Caco-2 (cell line): ENCODE measurements at regions not wholly inside any gene's neighbourhood (a gene's known extent, or its start where the extent isn't known, plus 50 kb on each side); places are given as distances from the start of the nearest gene placed in this dataset.
"Not testable (repeated sequence)": the region's sequence is repeated elsewhere in the genome, so short reads cannot be mapped to it uniquely, and the experiment has no call there.

Source experiments
- BruUV-seq: library from RNA; stranded (reverse); fragments of 400-500 nt; replicated peaks from 2 replicates; lab custom pipeline; 2021; lab: Mats Ljungman, UMichigan
- CTCF ChIA-PET: fragments of 300-600 bp; sonication (Branson Sonifier 250); formaldehyde crosslinking; loops from one replicate; lab custom pipeline; 2022; ENCODE audit warnings: antibody characterized with exemption; lab: Charles Lee
- POLR2A ChIA-PET: fragments of 300-600 bp; sonication (Branson Sonifier 250); formaldehyde crosslinking; loops from one replicate; lab custom pipeline; 2022; ENCODE audit warnings: antibody characterized with exemption; lab: Charles Lee
- DNase-seq, 2 experiments: peaks; one replicate each; pipeline versions ENCODE4 v3.0.0 to v3.0.0-alpha.2; 2020 to 2022
- H3K27me3 ChIP-seq: replicated peaks from 2 replicates; pipeline ENCODE4 v1.6.0; 2011; ENCODE audit warnings: low read length; ENCODE audit not compliant: control insufficient read depth, insufficient read depth
- H3K36me3 ChIP-seq: 2 replicates; pipeline ENCODE4 v1.5.1; 2011; ENCODE audit warnings: low read length; ENCODE audit not compliant: control insufficient read depth, insufficient read depth
- H3K4me1 ChIP-seq: fragments of 250-450 bp; sonication (Bioruptor Pico); 2 replicates; pipeline ENCODE4 v1.5.1; 2020; ENCODE audit warnings: mild to moderate bottlenecking
- H3K4me3 ChIP-seq: 2 replicates; pipeline ENCODE4 v1.5.1; 2011; ENCODE audit warnings: low read depth, mild to moderate bottlenecking, control low read depth, low read length
- H3K9me3 ChIP-seq: fragments of 250-450 bp; sonication (Bioruptor Pico); 2 replicates; pipeline ENCODE4 v1.5.1; 2020; ENCODE audit warnings: mild to moderate bottlenecking, moderate library complexity
- H3K27ac Mint-ChIP-seq: one replicate; pipeline ENCODE4 v1.8.0; 2022; ENCODE audit warnings: mixed read lengths; ENCODE audit not compliant: unreplicated experiment
- H3K27me3 Mint-ChIP-seq: one replicate; pipeline ENCODE4 v1.8.0; 2022; ENCODE audit warnings: mixed read lengths; ENCODE audit not compliant: insufficient read depth, unreplicated experiment
- H3K36me3 Mint-ChIP-seq: one replicate; pipeline ENCODE4 v1.8.0; 2022; ENCODE audit warnings: mild to moderate bottlenecking, mixed read lengths; ENCODE audit not compliant: insufficient read depth, unreplicated experiment
- H3K4me1 Mint-ChIP-seq: one replicate; pipeline ENCODE4 v1.8.0; 2022; ENCODE audit warnings: low read depth, mixed read lengths; ENCODE audit not compliant: unreplicated experiment
- H3K4me3 Mint-ChIP-seq: one replicate; pipeline ENCODE4 v1.8.0; 2022; ENCODE audit warnings: mild to moderate bottlenecking, moderate library complexity, mixed read lengths; ENCODE audit not compliant: unreplicated experiment
- H3K9me3 Mint-ChIP-seq: one replicate; pipeline ENCODE4 v1.8.0; 2022; ENCODE audit warnings: mixed read lengths; ENCODE audit not compliant: unreplicated experiment
- CTCF ChIP-seq, 2 experiments: fragments of 200-600 bp in 1 of 2; IDR thresholded peaks; 1 replicate in 1 of 2; 2 replicates in 1 of 2; pipeline versions ENCODE4 v1.5.1 to v1.8.0; 2011 to 2022; ENCODE audit warnings: antibody characterized with exemption in 1 of 2, control low read depth in 1 of 2, inconsistent platforms in 1 of 2, low read depth in 1 of 2, low read length in 1 of 2, mild to moderate bottlenecking in 1 of 2, moderate library complexity in 1 of 2; ENCODE audit not compliant: insufficient read depth in 1 of 2, severe bottlenecking in 1 of 2, unreplicated experiment in 1 of 2
- intact Hi-C: fragments of 100-400 bp; cut with micrococcal nuclease; formaldehyde crosslinking; loops from one replicate; pipeline ENCODE4 v1.10.0; 2022; ENCODE audit not compliant: unreplicated experiment

- Mint-ChIP-seq H3K4me3 (no peak overlapping the region), H3K36me3 (no peaks in the 10 kb centered on the region), H3K9me3 (no peaks in the 10 kb centered on the region), H3K4me1 (no peaks in the 10 kb centered on the region), H3K27me3 (peaks cover 13% of the 10 kb centered on the region), H3K27ac (no peak overlapping the region)
- H3K4me3 ChIP-seq = no peak overlapping the region
- no TSS peak for BruUV-seq
- intact Hi-C loops = no loop called here
- H3K36me3 ChIP-seq = no peaks in the 10 kb centered on the region
- POLR2A ChIA-PET = no interaction called here
- no peak for DNase-seq
- CTCF ChIA-PET = no interaction called here
- H3K4me1 ChIP-seq = no peaks in the 10 kb centered on the region
- TF ChIP-seq CTCF (IDR thresholded peaks at IDR 0.05; ENCODE audit: insufficient read depth in 1 of 2, low read depth in 1 of 2, low read length in 1 of 2, severe bottlenecking in 1 of 2, unreplicated experiment in 1 of 2) = no peak
- no peaks in the 10 kb centered on the region; the same call in 1 of the 2 replicates for H3K27me3 ChIP-seq
- H3K9me3 ChIP-seq = no peaks in the 10 kb centered on the region
These were observed 321.9 kb downstream of the RAD51AP2 start for GRCh38 chr2:17196380-17196779.

GRCh38 chr2:17195016-17195415, 323.2 kb downstream of the RAD51AP2 start:
- Mint-ChIP-seq H3K27ac (no peak overlapping the region), H3K4me3 (no peak overlapping the region), H3K4me1 (no peaks in the 10 kb centered on the region), H3K9me3 (no peaks in the 10 kb centered on the region), H3K27me3 (peaks cover 17% of the 10 kb centered on the region), H3K36me3 (no peaks in the 10 kb centered on the region)
- H3K36me3 ChIP-seq = no peaks in the 10 kb centered on the region
- H3K4me1 ChIP-seq = no peaks in the 10 kb centered on the region
- intact Hi-C loops = no loop called here
- BruUV-seq = no TSS peak
- no peak for TF ChIP-seq CTCF (IDR thresholded peaks at IDR 0.05; ENCODE audit: insufficient read depth in 1 of 2, low read depth in 1 of 2, low read length in 1 of 2, severe bottlenecking in 1 of 2, unreplicated experiment in 1 of 2)
- ChIA-PET POLR2A (no interaction called here), CTCF (no interaction called here)
- H3K27me3 ChIP-seq = no peaks in the 10 kb centered on the region
- no peak for DNase-seq
- no peak overlapping the region for H3K4me3 ChIP-seq
- H3K9me3 ChIP-seq = no peaks in the 10 kb centered on the region

GRCh38 chr2:17194083-17194482, 324.2 kb downstream of the RAD51AP2 start:
- POLR2A ChIA-PET = no interaction called here
- intact Hi-C loops = no loop called here
- Histone ChIP-seq H3K27me3 (no peaks in the 10 kb centered on the region), H3K36me3 (no peaks in the 10 kb centered on the region), H3K9me3 (no peaks in the 10 kb centered on the region), H3K4me1 (no peaks in the 10 kb centered on the region), H3K4me3 (no peak overlapping the region)
- CTCF ChIA-PET = no interaction called here
- no peak for TF ChIP-seq CTCF (IDR thresholded peaks at IDR 0.05; ENCODE audit: insufficient read depth in 1 of 2, low read depth in 1 of 2, low read length in 1 of 2, severe bottlenecking in 1 of 2, unreplicated experiment in 1 of 2)
- H3K27ac Mint-ChIP-seq = no peak overlapping the region
- peaks cover 20% of the 10 kb centered on the region for H3K27me3 Mint-ChIP-seq
- no peak overlapping the region for H3K4me3 Mint-ChIP-seq
- H3K9me3 Mint-ChIP-seq = no peaks in the 10 kb centered on the region
- DNase-seq = no peak
- H3K36me3 Mint-ChIP-seq = no peaks in the 10 kb centered on the region
- no peaks in the 10 kb centered on the region for H3K4me1 Mint-ChIP-seq
- BruUV-seq = no TSS peak

- BruUV-seq, H3K9me3 ChIP-seq, H3K4me3 Mint-ChIP-seq, H3K4me3 ChIP-seq, POLR2A ChIA-PET, H3K4me1 Mint-ChIP-seq, H3K9me3 Mint-ChIP-seq, H3K27ac Mint-ChIP-seq, H3K36me3 Mint-ChIP-seq, intact Hi-C loops, CTCF ChIA-PET, H3K4me1 ChIP-seq, H3K27me3 ChIP-seq, DNase-seq, H3K36me3 ChIP-seq: not testable (repeated sequence)
- H3K27me3 Mint-ChIP-seq = peaks cover 22% of the 10 kb centered on the region
These were observed 324.8 kb downstream of the RAD51AP2 start for GRCh38 chr2:17193433-17193890.
